NCI-H524 treated with DMSO at 0.1 percent for 48 hours (cell line): ENCODE measurements at regions not wholly inside any gene's neighbourhood (a gene's known extent, or its start where the extent isn't known, plus 50 kb on each side); places are given as distances from the start of the nearest gene placed in this dataset.

Experiments used
- DNase-seq: peaks from one replicate; lab custom pipeline; 2025; lab: John Stamatoyannopoulos, UW

DNA sequence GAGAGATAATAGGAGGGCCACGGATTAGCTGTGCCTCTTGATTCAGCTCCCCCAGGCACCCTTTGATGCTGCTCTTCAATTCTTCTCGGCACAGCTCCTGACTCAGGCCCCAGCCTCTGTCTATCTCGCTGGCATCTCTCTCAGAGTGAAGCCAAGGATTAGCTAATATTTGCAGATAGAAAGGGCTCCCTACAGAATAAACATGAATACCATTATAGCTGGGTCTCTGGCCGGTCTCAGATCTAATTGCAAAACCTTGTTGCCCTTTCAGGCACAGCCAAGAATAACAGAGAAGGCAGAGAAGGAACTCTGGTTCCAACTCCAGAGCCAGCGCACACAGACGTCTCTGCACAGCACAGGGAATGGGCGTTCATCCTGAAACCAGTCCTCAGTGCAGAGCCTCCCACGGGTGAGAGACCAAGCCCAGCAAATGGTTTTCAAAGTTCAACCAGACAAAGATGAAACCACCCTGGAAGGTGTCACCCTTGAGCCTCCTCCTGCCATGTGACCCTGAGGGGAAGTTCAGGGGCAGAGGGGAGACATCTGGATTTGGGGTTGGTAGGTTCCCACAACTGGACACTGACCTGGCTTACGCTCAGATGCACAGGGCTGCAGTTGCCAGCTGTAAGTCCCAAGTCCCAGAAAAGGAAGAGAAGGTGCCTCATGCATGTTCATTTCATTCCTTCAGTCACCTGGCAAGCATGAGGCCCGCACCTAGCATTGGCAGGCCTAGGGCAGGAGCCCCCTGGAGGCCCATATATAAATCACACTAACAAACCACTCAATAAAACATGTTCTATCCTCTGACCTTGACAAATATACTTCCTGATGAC lies 394.0 kb downstream of the NPHP4 start:
- DNase-seq = no peak

GRCh38 chr1:5597171-5597850 lies 394.9 kb downstream of the NPHP4 start:
- DNase-seq = no peak

DNA sequence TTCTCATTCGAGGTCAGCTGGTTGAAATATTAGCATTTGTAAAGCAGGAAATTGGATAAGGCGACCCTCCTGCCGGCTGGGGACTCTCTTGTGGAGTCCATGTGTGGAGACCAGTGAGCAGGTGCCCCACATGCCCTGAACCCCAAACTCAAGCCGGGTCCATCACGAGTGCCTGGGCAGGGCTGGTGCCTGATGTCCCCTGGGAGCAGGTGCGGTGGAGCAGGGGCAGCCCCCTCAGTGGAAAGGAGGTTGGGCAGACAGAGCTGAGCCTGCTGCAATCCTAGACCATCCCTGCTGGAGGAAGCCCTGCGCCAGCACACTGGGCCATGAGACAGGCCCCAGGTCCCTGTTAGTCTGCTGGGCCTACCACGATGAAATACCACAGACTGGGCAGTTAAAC lies 395.6 kb downstream of the NPHP4 start:
- no peak for DNase-seq

DNA sequence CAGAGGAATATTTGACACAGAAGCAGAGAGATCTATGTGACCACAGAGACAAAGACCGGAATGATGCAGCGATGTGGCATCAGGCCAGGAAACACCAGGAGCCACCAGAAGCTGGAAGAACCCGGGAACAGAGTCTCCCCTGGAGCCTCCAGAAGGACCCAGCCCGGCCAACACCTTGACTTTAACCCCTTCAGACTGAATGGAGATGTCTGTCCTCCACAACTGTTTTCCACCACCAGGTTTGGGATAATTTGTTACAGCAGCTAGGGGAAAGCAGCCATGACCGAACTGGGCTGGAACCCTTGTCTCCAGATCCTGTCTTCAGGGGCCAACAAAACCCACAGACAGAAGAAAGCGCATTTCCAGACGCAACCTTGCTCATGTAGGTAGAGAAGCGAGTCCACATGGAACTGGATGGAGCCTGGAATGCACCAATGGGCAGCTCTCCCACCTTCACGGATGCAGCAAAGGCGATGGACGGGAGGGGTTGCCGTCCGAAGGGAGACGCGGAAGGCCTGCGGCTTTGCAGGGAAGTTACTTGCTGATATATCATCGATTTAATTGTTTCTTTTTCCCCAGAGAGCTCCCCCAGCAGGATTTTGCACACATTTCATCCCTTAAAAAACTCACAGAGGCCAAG lies 396.6 kb downstream of the NPHP4 start:
- DNase-seq = no peak

- DNase-seq = no peak
These were observed 397.9 kb downstream of the NPHP4 start for GRCh38 chr1:5594056-5594956.

DNA sequence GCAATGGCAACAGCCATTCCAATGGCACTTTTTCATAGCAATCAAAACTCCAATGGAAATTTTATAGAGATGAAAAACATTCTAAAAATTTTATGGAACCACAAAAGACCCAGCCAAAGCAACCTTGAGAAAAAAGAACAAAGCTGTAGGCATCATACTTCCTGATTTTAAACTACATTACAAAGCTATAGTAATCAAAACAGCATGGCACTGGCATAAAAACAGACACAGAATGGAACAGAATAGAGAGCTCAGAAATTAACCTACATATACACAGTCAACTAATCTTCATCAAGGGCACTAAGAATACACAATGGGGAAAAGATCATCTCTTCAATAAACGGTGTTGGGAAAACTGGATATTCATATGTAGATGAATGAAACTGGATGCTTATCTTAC lies 401.5 kb downstream of the NPHP4 start:
- DNase-seq = no peak

GRCh38 chr1:5586629-5587028 lies 405.6 kb downstream of the NPHP4 start:
- DNase-seq = no peak

DNA sequence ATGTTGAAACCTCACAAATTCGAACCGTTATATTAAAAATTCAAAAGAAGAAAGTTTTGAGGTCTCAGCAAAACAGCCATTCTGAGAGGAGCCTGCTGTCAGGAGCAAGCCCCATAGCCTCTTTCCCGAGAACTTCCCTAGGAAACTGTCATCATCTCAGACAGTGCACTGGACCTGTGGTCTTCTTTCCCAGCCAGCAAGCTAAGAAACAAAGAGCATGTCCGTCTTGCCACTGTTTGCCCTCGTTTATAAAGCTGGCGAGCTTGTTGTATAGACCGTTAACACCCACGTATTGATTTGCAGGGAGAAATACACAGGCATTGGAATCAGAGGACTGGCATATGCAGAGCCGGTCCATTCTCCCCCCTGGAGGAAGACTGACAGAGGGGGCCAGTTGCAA lies 407.0 kb downstream of the NPHP4 start:
- no peak for DNase-seq

- DNase-seq = no peak
These were observed 411.3 kb downstream of the NPHP4 start for GRCh38 chr1:5580926-5581325.

DNA sequence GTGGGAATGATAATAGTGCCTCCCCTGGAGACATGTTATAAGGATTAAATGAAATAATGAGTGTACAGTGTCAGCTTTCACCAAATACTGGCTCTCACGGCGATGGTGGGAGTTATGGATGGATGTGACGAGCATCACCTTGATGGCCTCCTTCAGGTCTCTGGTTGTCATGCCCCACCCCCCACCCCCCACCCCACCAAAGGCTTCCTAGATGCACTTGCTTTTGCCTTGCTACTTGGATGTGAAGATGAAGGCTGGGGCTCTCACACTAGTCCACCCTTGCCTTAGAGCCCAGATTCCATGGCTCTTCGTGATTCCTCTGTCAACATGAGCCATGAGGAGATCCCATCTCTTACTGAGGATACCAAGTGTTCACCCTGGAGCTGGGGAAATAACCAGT lies 412.3 kb downstream of the NPHP4 start:
- DNase-seq = no peak

DNA sequence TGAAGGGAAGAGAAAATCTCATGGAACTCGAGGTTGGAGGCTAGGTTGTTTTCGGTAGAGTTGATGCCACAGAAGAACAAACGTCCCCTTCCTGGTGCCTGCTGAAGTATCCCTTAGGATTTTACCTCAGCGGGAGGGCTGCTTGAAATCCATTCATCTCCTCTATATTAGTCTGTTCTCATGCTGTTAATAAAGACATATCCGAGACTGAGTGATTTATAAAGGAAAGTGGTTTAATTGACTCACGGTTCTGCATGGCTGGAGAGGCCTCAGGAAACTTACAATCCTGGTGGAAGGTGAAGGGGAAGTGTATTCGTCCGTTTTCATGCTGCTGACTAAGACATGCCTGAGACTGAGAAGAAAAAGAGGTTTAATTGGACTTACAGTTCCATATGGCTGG lies 413.5 kb downstream of the NPHP4 start:
- DNase-seq = no peak

DNA sequence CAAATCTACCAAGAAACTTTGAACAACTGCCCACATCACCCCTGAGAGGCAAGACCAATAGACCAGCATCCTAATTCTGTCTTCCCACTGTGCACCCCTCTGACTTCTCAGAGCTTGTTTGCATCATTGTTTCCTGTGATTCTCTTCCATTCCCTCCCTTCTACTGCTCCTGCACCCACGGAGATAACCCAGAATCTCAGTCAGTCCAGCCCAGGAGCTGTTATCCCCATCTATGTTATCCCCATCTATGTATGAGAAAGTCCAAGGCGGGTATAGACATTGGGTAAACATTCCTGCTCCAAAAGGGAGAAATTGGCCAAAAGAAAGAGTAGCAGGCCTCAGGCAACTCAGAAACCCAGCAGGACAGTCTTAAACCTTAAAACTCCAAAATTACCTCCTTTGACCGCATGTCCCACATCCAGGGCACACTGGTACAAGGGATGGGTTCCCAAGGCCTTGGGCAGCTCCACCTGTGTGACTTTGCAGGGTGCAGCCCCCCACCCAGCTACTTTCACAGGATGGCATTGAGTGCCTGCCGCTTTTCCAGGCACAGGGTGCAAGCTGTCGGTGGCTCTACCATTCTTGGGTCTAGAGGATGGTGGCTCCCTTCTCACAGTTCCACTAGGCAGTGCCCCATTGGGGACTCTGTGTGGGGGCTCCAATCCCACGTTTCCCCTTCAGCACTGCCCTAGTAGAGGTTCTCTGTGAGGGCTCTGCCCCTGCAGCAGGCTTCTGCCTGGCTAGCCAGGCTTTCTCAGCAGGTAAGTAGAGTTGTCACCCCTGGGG lies 414.8 kb downstream of the NPHP4 start:
- DNase-seq = no peak

DNA sequence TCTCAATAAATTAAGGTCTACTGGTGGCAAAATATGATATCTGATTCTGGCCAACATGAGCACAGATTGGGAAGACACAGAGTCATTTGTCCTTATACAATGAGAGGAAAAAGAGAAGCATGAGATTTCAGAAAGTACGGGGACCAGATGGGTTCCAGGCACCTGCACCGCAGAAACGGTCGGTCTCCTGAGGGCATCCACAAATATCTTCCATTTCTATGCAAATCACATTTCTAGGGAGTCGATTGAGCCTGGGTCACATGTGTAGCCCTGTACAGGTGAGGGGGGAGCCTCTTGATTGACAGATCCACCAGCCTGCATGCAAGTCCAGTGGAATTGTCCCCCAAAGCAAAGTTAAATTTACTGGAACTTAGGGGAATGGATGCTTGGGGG lies 415.6 kb downstream of the NPHP4 start:
- no peak for DNase-seq

DNA sequence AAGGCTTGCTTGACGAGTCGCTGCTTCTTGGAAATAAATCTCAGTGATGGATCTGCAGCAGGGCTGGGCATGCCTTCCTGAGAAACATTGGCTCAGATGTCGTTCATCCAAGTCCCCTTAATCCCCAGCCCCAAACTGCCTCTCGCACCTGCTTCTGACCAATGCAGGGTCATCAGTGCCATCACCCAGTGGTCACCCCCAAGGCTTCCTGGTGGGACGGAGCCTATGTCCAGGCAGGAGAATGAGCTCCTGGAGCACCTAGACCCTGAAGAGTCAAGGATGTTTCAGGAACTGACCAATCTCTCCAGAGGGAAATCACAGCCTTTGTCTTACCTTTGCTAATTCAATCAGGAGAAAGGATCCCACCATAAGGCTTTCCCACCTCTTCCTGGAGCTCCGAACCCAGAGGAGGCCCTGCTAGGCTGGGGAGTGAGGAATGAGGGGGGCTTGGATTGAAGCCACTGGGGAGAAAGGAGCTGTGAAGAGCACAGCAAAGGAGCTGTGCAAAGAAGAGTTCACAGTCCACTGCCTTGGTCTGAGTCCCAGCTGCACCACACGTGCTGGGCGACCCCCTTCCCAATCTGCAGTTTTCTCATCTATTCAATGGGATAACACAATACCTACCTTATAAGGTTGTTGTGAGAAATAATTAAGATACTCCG lies 416.1 kb downstream of the NPHP4 start:
- DNase-seq = no peak

- no peak for DNase-seq
These were observed 416.8 kb downstream of the NPHP4 start for GRCh38 chr1:5575396-5575940.

GRCh38 chr1:5574641-5575040 lies 417.6 kb downstream of the NPHP4 start:
- DNase-seq = no peak

DNA sequence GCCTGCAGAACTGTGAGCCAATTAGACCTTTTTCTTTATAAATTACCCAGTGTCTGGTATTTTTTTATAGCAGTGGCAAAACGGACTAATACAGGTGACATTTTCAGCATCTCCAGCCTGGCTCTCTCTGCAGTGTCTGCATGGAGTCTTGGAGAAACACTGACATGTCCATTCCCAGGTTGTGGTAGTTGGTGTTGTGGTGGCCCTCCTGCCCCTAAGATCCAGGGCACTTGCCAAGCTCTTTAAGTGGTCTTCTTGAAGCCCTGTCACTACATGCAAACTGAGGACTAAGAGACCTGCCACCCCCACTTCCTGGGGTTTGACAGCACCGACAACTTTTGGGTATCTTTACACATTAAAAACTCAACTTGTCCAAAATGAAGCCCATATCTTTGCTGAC lies 419.4 kb downstream of the NPHP4 start:
- no peak for DNase-seq

DNA sequence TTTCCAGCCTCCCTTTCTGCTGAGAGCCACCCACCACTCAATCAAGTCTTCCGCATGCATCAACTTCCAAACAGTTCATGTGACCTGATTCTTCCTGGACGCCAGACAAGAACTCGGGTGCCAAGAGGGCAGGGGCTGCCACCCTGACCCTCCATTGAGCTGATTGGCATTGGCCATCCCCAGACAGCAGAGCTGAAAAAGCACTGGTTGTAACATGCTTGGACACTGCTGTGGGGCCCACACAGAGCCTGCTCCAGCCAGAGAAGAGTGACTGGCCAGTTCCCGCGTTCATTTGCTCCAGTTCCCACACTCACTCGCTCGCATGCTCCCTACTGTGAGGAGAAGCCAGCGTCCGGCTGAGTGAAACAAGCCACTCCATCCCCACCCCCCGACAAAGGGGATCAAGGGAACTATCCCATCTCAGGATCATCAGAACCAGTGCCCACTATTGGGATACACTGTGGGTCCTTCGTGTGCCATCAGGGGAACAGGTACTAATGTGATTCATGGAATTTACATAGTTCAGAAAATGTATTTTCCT lies 420.3 kb downstream of the NPHP4 start:
- no peak for DNase-seq

GRCh38 chr1:5571438-5571837 lies 420.8 kb downstream of the NPHP4 start:
- no peak for DNase-seq

GRCh38 chr1:5570931-5571330 lies 421.3 kb downstream of the NPHP4 start:
- DNase-seq = no peak
